ENCODE measurements at regions not wholly inside any gene's neighbourhood (a gene's known extent, or its start where the extent isn't known, plus 50 kb on each side); places are given as distances from the start of the nearest gene placed in this dataset.

DNA sequence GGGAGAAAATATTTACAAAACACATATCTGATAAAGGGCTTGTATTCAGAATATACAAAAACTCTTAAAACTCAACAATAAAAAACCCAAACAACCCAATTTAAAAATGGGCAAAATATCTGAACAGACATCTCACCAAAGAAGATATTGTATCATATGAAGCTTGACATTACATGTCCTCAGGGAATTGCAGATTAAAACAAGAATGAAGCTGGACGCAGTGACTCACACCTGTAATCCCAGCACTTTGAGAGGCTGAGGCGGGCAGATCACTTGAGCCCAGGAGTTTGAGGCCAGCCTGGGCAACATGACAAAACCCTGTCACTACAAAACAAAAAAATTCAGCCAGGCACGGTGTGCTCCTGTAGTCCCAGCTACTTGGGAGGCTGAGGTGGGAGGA is 135.4 kb upstream of the AKIRIN2 start:
- Mint-ChIP-seq H3K4me1 (peaks cover under 1% of the 10 kb centered on the region), H3K27ac (no peak overlapping the region), H3K9me3 (peaks cover 5% of the 10 kb centered on the region), H3K4me3 (no peak overlapping the region), H3K27me3 (ENCODE audit: insufficient read depth) (no peaks in the 10 kb centered on the region), H3K36me3 (ENCODE audit: low read depth) (no peaks in the 10 kb centered on the region)
- Histone ChIP-seq H3K36me3 (ENCODE audit: control insufficient read depth, insufficient read depth, low read length) (no peaks in the 10 kb centered on the region), H3K9me3 (ENCODE audit: control insufficient read depth, low read length) (no peaks in the 10 kb centered on the region), H3K4me1 (ENCODE audit: control insufficient read depth, insufficient read depth, low read length) (no peaks in the 10 kb centered on the region), H3K9ac (ENCODE audit: extremely low read depth, low read length, poor library complexity, severe bottlenecking) (no peak overlapping the region), H3K27ac (ENCODE audit: low read depth, low read length) (no peak overlapping the region), H3K4me3 (ENCODE audit: low read length) (no peak overlapping the region), H3K27me3 (ENCODE audit: control insufficient read depth, insufficient read depth, low read length, poor library complexity, severe bottlenecking) (no peaks in the 10 kb centered on the region)
- DNase-seq, result no peak
- TF ChIP-seq, protein P1, sequence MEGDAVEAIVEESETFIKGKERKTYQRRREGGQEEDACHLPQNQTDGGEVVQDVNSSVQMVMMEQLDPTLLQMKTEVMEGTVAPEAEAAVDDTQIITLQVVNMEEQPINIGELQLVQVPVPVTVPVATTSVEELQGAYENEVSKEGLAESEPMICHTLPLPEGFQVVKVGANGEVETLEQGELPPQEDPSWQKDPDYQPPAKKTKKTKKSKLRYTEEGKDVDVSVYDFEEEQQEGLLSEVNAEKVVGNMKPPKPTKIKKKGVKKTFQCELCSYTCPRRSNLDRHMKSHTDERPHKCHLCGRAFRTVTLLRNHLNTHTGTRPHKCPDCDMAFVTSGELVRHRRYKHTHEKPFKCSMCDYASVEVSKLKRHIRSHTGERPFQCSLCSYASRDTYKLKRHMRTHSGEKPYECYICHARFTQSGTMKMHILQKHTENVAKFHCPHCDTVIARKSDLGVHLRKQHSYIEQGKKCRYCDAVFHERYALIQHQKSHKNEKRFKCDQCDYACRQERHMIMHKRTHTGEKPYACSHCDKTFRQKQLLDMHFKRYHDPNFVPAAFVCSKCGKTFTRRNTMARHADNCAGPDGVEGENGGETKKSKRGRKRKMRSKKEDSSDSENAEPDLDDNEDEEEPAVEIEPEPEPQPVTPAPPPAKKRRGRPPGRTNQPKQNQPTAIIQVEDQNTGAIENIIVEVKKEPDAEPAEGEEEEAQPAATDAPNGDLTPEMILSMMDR (conservative IDR thresholded peaks at IDR 0.05), result no peak
- 86 to 94% methylated on average over 3 of the region's 3 CpGs for WGBS, 2 experiments (ENCODE audit: insufficient coverage in 1 of 2, insufficient read length in 1 of 2)

DNA sequence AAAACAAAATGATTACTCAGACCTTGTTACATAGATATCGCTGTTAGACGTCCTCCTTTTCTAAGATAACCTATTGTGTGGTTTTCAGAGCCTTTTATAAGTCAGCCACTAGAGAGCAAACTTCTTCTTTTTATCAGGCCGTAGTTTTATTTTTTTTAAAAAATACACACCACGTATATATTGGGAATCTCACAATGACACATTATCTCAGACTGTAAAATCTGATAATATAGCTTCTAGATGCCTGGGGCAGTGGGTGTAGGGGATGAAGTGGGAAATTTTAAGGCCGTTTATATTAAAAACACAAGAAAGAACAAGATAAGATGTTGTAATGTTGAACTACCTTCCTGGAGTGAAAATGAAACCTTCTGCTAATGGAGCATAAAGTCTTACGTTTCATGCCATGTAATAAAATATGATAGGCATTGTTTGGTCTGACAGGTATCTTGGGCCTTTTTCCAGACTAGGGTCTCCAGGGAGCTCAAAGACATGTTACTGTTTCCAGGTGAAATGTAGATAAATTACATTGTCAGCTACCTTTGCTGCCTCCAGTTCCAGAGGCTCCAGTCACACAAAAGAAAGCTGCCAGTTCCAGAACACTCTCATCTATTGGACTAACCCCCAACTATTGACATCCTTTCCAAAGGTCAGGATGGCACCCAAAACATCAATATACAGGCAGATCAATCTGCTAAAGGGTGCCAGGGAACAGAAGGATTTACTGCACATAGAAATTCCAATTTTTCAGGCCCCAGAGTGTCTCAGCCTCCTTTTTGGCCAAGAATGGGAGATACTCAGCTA is 130.2 kb upstream of the AKIRIN2 start:
- Histone ChIP-seq H3K4me1 (ENCODE audit: control insufficient read depth, insufficient read depth, low read length) (no peaks in the 10 kb centered on the region), H3K9ac (ENCODE audit: extremely low read depth, low read length, poor library complexity, severe bottlenecking) (no peak overlapping the region), H3K36me3 (ENCODE audit: control insufficient read depth, insufficient read depth, low read length) (no peaks in the 10 kb centered on the region), H3K27ac (ENCODE audit: low read depth, low read length) (no peak overlapping the region), H3K4me3 (ENCODE audit: low read length) (no peak overlapping the region), H3K9me3 (ENCODE audit: control insufficient read depth, low read length) (no peaks in the 10 kb centered on the region), H3K27me3 (ENCODE audit: control insufficient read depth, insufficient read depth, low read length, poor library complexity, severe bottlenecking) (no peaks in the 10 kb centered on the region)
- TF ChIP-seq, protein P1 (conservative IDR thresholded peaks at IDR 0.05), result peak; percentile 68
- H3K36me3 Mint-ChIP-seq (ENCODE audit: low read depth), result no peaks in the 10 kb centered on the region
- H3K4me1 Mint-ChIP-seq, result peaks cover 5% of the 10 kb centered on the region
- H3K27ac Mint-ChIP-seq, result no peak overlapping the region
- peaks cover 2% of the 10 kb centered on the region for H3K27me3 Mint-ChIP-seq (ENCODE audit: insufficient read depth)
- H3K4me3 Mint-ChIP-seq, result no peak overlapping the region
- no peak for DNase-seq
- H3K9me3 Mint-ChIP-seq, result peaks cover 1% of the 10 kb centered on the region
- 75 to 80% methylated on average over 1 to 5 of the region's 6 CpGs for WGBS, 2 experiments (ENCODE audit: insufficient coverage in 1 of 2, insufficient read length in 1 of 2)

- Mint-ChIP-seq H3K27ac (no peak overlapping the region), H3K4me1 (peaks cover 5% of the 10 kb centered on the region), H3K9me3 (peaks cover 1% of the 10 kb centered on the region), H3K27me3 (ENCODE audit: insufficient read depth) (peaks cover 2% of the 10 kb centered on the region), H3K36me3 (ENCODE audit: low read depth) (no peaks in the 10 kb centered on the region), H3K4me3 (no peak overlapping the region)
- DNase-seq, result no peak
- Histone ChIP-seq H3K27me3 (ENCODE audit: control insufficient read depth, insufficient read depth, low read length, poor library complexity, severe bottlenecking) (no peaks in the 10 kb centered on the region), H3K27ac (ENCODE audit: low read depth, low read length) (no peak overlapping the region), H3K4me1 (ENCODE audit: control insufficient read depth, insufficient read depth, low read length) (no peaks in the 10 kb centered on the region), H3K36me3 (ENCODE audit: control insufficient read depth, insufficient read depth, low read length) (no peaks in the 10 kb centered on the region), H3K9ac (ENCODE audit: extremely low read depth, low read length, poor library complexity, severe bottlenecking) (no peak overlapping the region), H3K9me3 (ENCODE audit: control insufficient read depth, low read length) (no peaks in the 10 kb centered on the region), H3K4me3 (ENCODE audit: low read length) (no peak overlapping the region)
- TF ChIP-seq, protein P1 (conservative IDR thresholded peaks at IDR 0.05), result no peak
- 90 to 100% methylated on average over 1 to 4 of the region's 4 CpGs for WGBS, 2 experiments (ENCODE audit: insufficient coverage in 1 of 2, insufficient read length in 1 of 2)
Observed at GRCh38 chr6:87830907-87831306, 128.9 kb upstream of the AKIRIN2 start.

Data from endodermal cell (in vitro differentiated cells).